ENCODE measurements at regions not wholly inside any gene's neighbourhood (a gene's known extent, or its start where the extent isn't known, plus 50 kb on each side); places are given as distances from the start of the nearest gene placed in this dataset.

- Histone ChIP-seq H3K27me3 (replicated peaks; ENCODE audit: control insufficient read depth, insufficient read depth, low read length) (no peaks in the 10 kb centered on the region; the same call in 1 of the 2 replicates), H3K36me3 (ENCODE audit: control insufficient read depth, insufficient read depth, low read length) (no peaks in the 10 kb centered on the region), H3K4me3 (replicated peaks; ENCODE audit: low read depth, low read length) (no peak overlapping the region)
- TF ChIP-seq CTCF (IDR thresholded peaks at IDR 0.05; ENCODE audit: insufficient read depth, low read length, poor library complexity, severe bottlenecking): no peak
- DNase-seq (ENCODE audit: extremely low read depth, insufficient read length): peak; percentile 11
Measured at GRCh38 chr2:150126839-150127238, 360.6 kb downstream of the RND3 start.

- H3K4me3 ChIP-seq (replicated peaks; ENCODE audit: low read depth, low read length): no peak overlapping the region
- H3K27me3 ChIP-seq (replicated peaks; ENCODE audit: control insufficient read depth, insufficient read depth, low read length): no peaks in the 10 kb centered on the region; the same call in 1 of the 2 replicates
- peak; percentile 3 for DNase-seq (ENCODE audit: extremely low read depth, insufficient read length)
- no peaks in the 10 kb centered on the region for H3K36me3 ChIP-seq (ENCODE audit: control insufficient read depth, insufficient read depth, low read length)
- no peak for TF ChIP-seq CTCF (IDR thresholded peaks at IDR 0.05; ENCODE audit: insufficient read depth, low read length, poor library complexity, severe bottlenecking)
Measured at GRCh38 chr2:150126143-150126740, 361.2 kb downstream of the RND3 start.

GRCh38 chr2:150125708-150126107 lies 361.8 kb downstream of the RND3 start:
- no peaks in the 10 kb centered on the region; the same call in 1 of the 2 replicates for H3K27me3 ChIP-seq (replicated peaks; ENCODE audit: control insufficient read depth, insufficient read depth, low read length)
- no peaks in the 10 kb centered on the region for H3K36me3 ChIP-seq (ENCODE audit: control insufficient read depth, insufficient read depth, low read length)
- DNase-seq (ENCODE audit: extremely low read depth, insufficient read length): no peak
- no peak overlapping the region for H3K4me3 ChIP-seq (replicated peaks; ENCODE audit: low read depth, low read length)
- TF ChIP-seq CTCF (IDR thresholded peaks at IDR 0.05; ENCODE audit: insufficient read depth, low read length, poor library complexity, severe bottlenecking): no peak

GRCh38 chr2:150125188-150125587 lies 362.3 kb downstream of the RND3 start:
- Histone ChIP-seq H3K27me3 (replicated peaks; ENCODE audit: control insufficient read depth, insufficient read depth, low read length) (no peaks in the 10 kb centered on the region; the same call in 1 of the 2 replicates), H3K4me3 (replicated peaks; ENCODE audit: low read depth, low read length) (no peak overlapping the region), H3K36me3 (ENCODE audit: control insufficient read depth, insufficient read depth, low read length) (no peaks in the 10 kb centered on the region)
- no peak for TF ChIP-seq CTCF (IDR thresholded peaks at IDR 0.05; ENCODE audit: insufficient read depth, low read length, poor library complexity, severe bottlenecking)
- DNase-seq (ENCODE audit: extremely low read depth, insufficient read length): no peak

GRCh38 chr2:150124739-150125138 lies 362.7 kb downstream of the RND3 start:
- TF ChIP-seq CTCF (IDR thresholded peaks at IDR 0.05; ENCODE audit: insufficient read depth, low read length, poor library complexity, severe bottlenecking): no peak
- Histone ChIP-seq H3K27me3 (replicated peaks; ENCODE audit: control insufficient read depth, insufficient read depth, low read length) (no peaks in the 10 kb centered on the region; the same call in 1 of the 2 replicates), H3K36me3 (ENCODE audit: control insufficient read depth, insufficient read depth, low read length) (no peaks in the 10 kb centered on the region), H3K4me3 (replicated peaks; ENCODE audit: low read depth, low read length) (no peak overlapping the region)
- DNase-seq (ENCODE audit: extremely low read depth, insufficient read length): no peak
